ENCODE measurements at regions not wholly inside any gene's neighbourhood (a gene's known extent, or its start where the extent isn't known, plus 50 kb on each side); places are given as distances from the start of the nearest gene placed in this dataset.

GRCh38 chr2:187158452-187158851 lies 289.6 kb downstream of the CALCRL start:
- CTCF ChIA-PET = no interaction called here
- DNase-seq (ENCODE audit: low spot score) = no peak
- no peak for TF ChIP-seq CTCF (conservative IDR thresholded peaks at IDR 0.05; ENCODE audit: low read depth)
- POLR2A ChIA-PET (ENCODE audit: low non-redundant PET) = no interaction called here
- no peak overlapping the region for H3K27ac ChIP-seq

- no peak for TF ChIP-seq CTCF (conservative IDR thresholded peaks at IDR 0.05; ENCODE audit: low read depth)
- POLR2A ChIA-PET (ENCODE audit: low non-redundant PET) = no interaction called here
- H3K27ac ChIP-seq = no peak overlapping the region
- no peak for DNase-seq (ENCODE audit: low spot score)
- CTCF ChIA-PET = no interaction called here
Measured at GRCh38 chr2:187157046-187157445, 291.0 kb downstream of the CALCRL start.

- TF ChIP-seq CTCF (conservative IDR thresholded peaks at IDR 0.05; ENCODE audit: low read depth) = no peak
- no peak overlapping the region for H3K27ac ChIP-seq
- no peak for DNase-seq (ENCODE audit: low spot score)
- POLR2A ChIA-PET (ENCODE audit: low non-redundant PET) = no interaction called here
- CTCF ChIA-PET = no interaction called here
Measured at GRCh38 chr2:187155476-187155875, 292.6 kb downstream of the CALCRL start.

- DNase-seq (ENCODE audit: low spot score) = no peak
- no peak for TF ChIP-seq CTCF (conservative IDR thresholded peaks at IDR 0.05; ENCODE audit: low read depth)
- H3K27ac ChIP-seq = no peak overlapping the region
- ChIA-PET CTCF (no interaction called here), POLR2A (ENCODE audit: low non-redundant PET) (no interaction called here)
Measured at GRCh38 chr2:187150670-187151069, 297.4 kb downstream of the CALCRL start.

- no peak for DNase-seq (ENCODE audit: low spot score)
- no peak for TF ChIP-seq CTCF (conservative IDR thresholded peaks at IDR 0.05; ENCODE audit: low read depth)
- ChIA-PET CTCF (no interaction called here), POLR2A (ENCODE audit: low non-redundant PET) (no interaction called here)
- no peak overlapping the region for H3K27ac ChIP-seq
Measured at GRCh38 chr2:187148059-187148714, 299.2 kb upstream of the ZSWIM2 start.

- ChIA-PET CTCF (no interaction called here), POLR2A (ENCODE audit: low non-redundant PET) (no interaction called here)
- TF ChIP-seq CTCF (conservative IDR thresholded peaks at IDR 0.05; ENCODE audit: low read depth) = no peak
- no peak for DNase-seq (ENCODE audit: low spot score)
- no peak overlapping the region for H3K27ac ChIP-seq
Measured at GRCh38 chr2:187143537-187143936, 294.6 kb upstream of the ZSWIM2 start.

GRCh38 chr2:187139469-187139868 lies 290.5 kb upstream of the ZSWIM2 start:
- no peak for TF ChIP-seq CTCF (conservative IDR thresholded peaks at IDR 0.05; ENCODE audit: low read depth)
- H3K27ac ChIP-seq = no peak overlapping the region
- ChIA-PET CTCF (no interaction called here), POLR2A (ENCODE audit: low non-redundant PET) (no interaction called here)
- no peak for DNase-seq (ENCODE audit: low spot score)

Measured in RWPE1 (cell line).